ENCODE measurements at regions not wholly inside any gene's neighbourhood (a gene's known extent, or its start where the extent isn't known, plus 50 kb on each side); places are given as distances from the start of the nearest gene placed in this dataset.
A peak's percentile ranks its signal among the peaks of the same experiment; 100 is the strongest.

DNA sequence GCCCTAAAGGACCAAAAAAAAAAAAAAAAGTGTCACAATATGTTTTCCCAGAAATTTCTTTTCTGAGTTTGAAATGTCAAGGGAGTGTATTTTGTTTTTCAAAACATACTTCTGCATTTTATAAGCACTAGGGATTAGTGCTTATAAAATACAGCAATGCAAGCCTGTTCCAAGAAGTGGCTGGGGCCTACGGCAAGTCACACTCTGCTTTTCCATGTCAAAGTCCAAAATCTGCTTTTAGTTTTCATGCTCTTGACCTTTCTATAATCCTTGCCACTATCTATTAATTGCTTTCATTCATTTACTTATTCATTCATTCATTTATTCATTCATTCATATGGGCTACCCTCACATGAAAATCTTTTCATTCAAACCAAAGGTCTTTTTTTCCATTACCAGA, 100.1 kb upstream of the UXS1 start:
- H3K27me3 ChIP-seq, result no peaks in the 10 kb centered on the region
- H3K4me3 ChIP-seq, result no peak overlapping the region
- TF ChIP-seq POLR2AphosphoS5 (IDR thresholded peaks at IDR 0.05) (no peak), POLR2A (IDR thresholded peaks at IDR 0.05) (no peak), EP300 (IDR thresholded peaks at IDR 0.05) (no peak)
- TF ChIP-seq, protein P1, sequence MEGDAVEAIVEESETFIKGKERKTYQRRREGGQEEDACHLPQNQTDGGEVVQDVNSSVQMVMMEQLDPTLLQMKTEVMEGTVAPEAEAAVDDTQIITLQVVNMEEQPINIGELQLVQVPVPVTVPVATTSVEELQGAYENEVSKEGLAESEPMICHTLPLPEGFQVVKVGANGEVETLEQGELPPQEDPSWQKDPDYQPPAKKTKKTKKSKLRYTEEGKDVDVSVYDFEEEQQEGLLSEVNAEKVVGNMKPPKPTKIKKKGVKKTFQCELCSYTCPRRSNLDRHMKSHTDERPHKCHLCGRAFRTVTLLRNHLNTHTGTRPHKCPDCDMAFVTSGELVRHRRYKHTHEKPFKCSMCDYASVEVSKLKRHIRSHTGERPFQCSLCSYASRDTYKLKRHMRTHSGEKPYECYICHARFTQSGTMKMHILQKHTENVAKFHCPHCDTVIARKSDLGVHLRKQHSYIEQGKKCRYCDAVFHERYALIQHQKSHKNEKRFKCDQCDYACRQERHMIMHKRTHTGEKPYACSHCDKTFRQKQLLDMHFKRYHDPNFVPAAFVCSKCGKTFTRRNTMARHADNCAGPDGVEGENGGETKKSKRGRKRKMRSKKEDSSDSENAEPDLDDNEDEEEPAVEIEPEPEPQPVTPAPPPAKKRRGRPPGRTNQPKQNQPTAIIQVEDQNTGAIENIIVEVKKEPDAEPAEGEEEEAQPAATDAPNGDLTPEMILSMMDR (IDR thresholded peaks at IDR 0.05), result no peak
- no peaks in the 10 kb centered on the region for H3K36me3 ChIP-seq
- no peak for DNase-seq (ENCODE audit: low spot score in 2 of 2)
- WGBS, result 74% methylated on average over 1 of the region's 1 CpG
- no peak overlapping the region for H3K27ac ChIP-seq
- H3K4me1 ChIP-seq, result no peaks in the 10 kb centered on the region
- H3K9me3 ChIP-seq, result no peaks in the 10 kb centered on the region

DNA sequence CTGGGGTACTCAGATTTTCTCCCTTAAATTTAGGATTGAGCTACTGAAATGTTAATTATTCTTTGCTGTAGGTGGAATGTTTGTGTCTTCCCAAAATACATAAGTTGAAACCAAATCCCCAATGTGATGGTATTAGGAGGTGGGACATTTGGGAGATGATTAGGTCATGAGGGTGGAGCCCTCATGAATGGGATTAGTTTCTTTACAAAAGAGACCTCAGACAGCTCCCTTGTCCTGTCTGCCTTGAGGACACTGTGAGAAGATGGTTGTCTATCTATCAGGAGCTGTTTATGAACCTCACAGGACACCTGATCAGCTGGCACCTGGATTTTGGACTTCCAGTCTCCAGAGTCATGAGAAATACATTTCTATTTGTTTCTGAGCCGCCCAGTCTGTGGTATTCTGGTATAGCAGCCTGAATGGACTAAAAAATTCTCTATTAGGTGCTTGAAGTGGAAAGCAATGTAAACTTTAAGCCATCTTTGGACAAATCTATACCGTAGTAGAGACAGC, 99.2 kb upstream of the UXS1 start:
- no peaks in the 10 kb centered on the region for H3K9me3 ChIP-seq
- 95% methylated on average over 2 of the region's 2 CpGs for WGBS
- no peak overlapping the region for H3K4me3 ChIP-seq

DNA sequence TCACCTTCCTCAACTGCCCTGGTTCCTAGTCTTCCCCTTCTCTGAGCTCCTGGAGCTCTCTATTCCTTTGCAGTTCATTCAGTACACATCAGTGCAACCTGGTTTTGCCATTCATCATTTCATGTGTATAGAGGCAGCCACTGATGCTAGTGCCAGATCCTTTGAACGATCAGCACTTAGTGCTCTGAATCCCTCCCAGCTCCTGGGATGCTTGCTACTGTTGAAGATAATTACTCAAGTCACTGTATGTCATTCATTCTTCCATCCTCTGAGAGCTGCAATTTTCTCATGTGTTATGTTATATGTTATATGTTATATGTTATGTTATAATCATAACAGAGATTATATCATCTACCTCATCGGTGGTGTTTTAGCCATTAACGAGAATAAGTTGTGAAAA, 98.5 kb upstream of the UXS1 start:
- H3K9me3 ChIP-seq, result no peaks in the 10 kb centered on the region
- DNase-seq (ENCODE audit: low spot score in 2 of 2), result peak in 1 of 2 donors; percentile 31
- H3K4me1 ChIP-seq, result no peaks in the 10 kb centered on the region
- H3K27me3 ChIP-seq, result no peaks in the 10 kb centered on the region
- no peak for TF ChIP-seq POLR2AphosphoS5 (IDR thresholded peaks at IDR 0.05)
- TF ChIP-seq, protein P1 (IDR thresholded peaks at IDR 0.05), result no peak
- no peak for TF ChIP-seq EP300 (IDR thresholded peaks at IDR 0.05)
- no peak for TF ChIP-seq POLR2A (IDR thresholded peaks at IDR 0.05)
- no peak overlapping the region for H3K4me3 ChIP-seq
- H3K27ac ChIP-seq, result no peak overlapping the region
- H3K36me3 ChIP-seq, result no peaks in the 10 kb centered on the region
- 80% methylated on average over 3 of the region's 3 CpGs for WGBS

More for the DNA sequence above, 99.2 kb upstream of the UXS1 start:
- Histone ChIP-seq H3K27me3 (no peaks in the 10 kb centered on the region), H3K36me3 (no peaks in the 10 kb centered on the region), H3K27ac (no peak overlapping the region), H3K4me1 (no peaks in the 10 kb centered on the region)
- TF ChIP-seq, protein P1 (IDR thresholded peaks at IDR 0.05), result no peak
- no peak for TF ChIP-seq POLR2A (IDR thresholded peaks at IDR 0.05)
- peak in 1 of 2 donors; percentile 7 for DNase-seq (ENCODE audit: low spot score in 2 of 2)

DNA sequence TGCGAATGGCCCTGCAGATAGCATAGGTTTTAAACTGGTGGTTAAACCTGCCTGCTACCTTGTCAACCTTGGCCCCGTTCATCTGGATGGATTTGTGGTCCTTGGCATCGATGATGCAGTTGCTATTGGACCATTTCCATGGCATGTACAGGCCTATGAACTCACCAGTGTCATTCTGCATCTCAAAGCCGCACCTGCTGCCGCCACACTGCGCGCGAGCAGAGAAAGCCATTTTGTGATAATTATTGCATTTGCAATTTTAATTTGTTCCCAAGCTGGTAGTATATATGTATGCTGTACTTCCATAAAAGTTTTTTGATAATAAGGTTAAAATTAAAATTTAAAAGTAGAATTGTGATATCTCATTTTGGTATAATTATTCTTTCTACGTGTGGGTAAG, 94.8 kb upstream of the UXS1 start:
- WGBS, result 95% methylated on average over 9 of the region's 9 CpGs
- DNase-seq (ENCODE audit: low spot score in 2 of 2), result peak in 1 of 2 donors; percentile 28
- H3K27ac ChIP-seq, result no peak overlapping the region
- no peaks in the 10 kb centered on the region for H3K27me3 ChIP-seq
- TF ChIP-seq EP300 (IDR thresholded peaks at IDR 0.05) (no peak), POLR2A (IDR thresholded peaks at IDR 0.05) (no peak), POLR2AphosphoS5 (IDR thresholded peaks at IDR 0.05) (no peak)
- TF ChIP-seq, protein P1 (IDR thresholded peaks at IDR 0.05), result no peak
- H3K36me3 ChIP-seq, result no peaks in the 10 kb centered on the region
- no peaks in the 10 kb centered on the region for H3K9me3 ChIP-seq
- no peak overlapping the region for H3K4me3 ChIP-seq
- no peaks in the 10 kb centered on the region for H3K4me1 ChIP-seq

DNA sequence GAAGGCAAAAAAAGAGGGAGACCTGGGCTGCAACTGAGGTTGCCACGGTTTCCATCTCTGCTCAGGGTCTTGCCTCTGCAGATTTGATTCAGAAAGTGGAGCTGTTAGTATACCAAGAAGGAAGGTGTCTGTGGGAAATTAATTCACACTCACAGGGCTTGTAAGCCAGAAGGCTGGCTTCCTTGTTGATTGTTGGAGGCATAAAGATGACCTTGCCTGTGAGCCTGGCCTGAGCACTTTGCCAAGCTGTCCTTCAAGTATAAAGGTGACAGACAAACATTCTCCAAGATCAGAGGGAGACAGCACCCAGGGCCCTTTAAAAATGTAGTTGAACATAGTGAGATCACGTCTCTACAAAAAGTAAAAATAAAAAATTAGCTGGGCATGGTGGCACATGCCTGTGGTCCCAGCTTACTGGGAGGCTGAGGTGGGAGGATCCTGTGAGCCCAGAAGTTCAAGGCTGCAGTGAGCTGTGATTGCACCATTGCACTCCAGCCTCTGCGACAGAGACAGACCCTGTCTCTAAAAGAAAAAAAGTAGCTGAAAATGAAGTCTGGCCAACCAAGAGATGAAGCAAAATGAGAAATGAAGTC, 91.2 kb upstream of the UXS1 start:
- DNase-seq (ENCODE audit: low spot score in 2 of 2), result peak in 1 of 2 donors; percentile 48
- no peaks in the 10 kb centered on the region for H3K4me1 ChIP-seq
- 77% methylated on average over 3 of the region's 3 CpGs for WGBS
- no peak overlapping the region for H3K4me3 ChIP-seq
- no peaks in the 10 kb centered on the region for H3K9me3 ChIP-seq
- no peak overlapping the region for H3K27ac ChIP-seq
- H3K27me3 ChIP-seq, result peaks cover 4% of the 10 kb centered on the region
- H3K36me3 ChIP-seq, result no peaks in the 10 kb centered on the region
- TF ChIP-seq POLR2A (IDR thresholded peaks at IDR 0.05), result no peak
- TF ChIP-seq EP300 (IDR thresholded peaks at IDR 0.05), result no peak
- TF ChIP-seq POLR2AphosphoS5 (IDR thresholded peaks at IDR 0.05), result no peak
- TF ChIP-seq, protein P1 (IDR thresholded peaks at IDR 0.05), result no peak

Measured in suprapubic skin (tissue), 4 donors.